ENCODE measurements at regions not wholly inside any gene's neighbourhood (a gene's known extent, or its start where the extent isn't known, plus 50 kb on each side); places are given as distances from the start of the nearest gene placed in this dataset.
A peak's percentile ranks its signal among the peaks of the same experiment; 100 is the strongest.

DNA sequence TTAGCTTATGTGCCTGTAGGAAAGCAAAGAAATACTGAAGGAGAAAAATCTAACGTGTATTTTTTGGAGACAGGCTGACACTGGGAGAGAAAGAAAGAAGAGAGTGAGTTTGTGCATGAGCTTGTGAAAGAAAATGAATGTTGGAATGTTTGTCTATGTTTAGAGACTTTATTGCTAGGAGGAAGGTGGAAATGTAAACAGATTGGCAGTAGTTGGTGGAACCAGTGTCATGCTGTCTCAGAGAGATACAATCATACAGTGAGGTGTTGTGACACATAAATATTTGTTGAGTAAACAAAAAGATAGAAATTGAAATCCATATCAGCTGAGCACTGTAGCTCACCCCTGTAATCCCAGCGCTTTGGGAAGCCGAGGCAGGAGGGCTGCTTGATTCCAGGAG is 222.2 kb upstream of the MEIS1 start (continued):
- TF ChIP-seq, protein P1, sequence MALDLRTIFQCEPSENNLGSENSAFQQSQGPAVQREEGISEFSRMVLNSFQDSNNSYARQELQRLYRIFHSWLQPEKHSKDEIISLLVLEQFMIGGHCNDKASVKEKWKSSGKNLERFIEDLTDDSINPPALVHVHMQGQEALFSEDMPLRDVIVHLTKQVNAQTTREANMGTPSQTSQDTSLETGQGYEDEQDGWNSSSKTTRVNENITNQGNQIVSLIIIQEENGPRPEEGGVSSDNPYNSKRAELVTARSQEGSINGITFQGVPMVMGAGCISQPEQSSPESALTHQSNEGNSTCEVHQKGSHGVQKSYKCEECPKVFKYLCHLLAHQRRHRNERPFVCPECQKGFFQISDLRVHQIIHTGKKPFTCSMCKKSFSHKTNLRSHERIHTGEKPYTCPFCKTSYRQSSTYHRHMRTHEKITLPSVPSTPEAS (tag by site-specific recombination; IDR thresholded peaks at IDR 0.05) = no peak
- TF ChIP-seq ZNF140 (tag by site-specific recombination; IDR thresholded peaks at IDR 0.05) (no peak), ZNF768 (tag by site-specific recombination; IDR thresholded peaks at IDR 0.05) (no peak), ZEB2 (tag by site-specific recombination; IDR thresholded peaks at IDR 0.05) (no peak), ZBTB1 (tag by site-specific recombination; IDR thresholded peaks at IDR 0.05) (no peak), ZNF138 (tag by site-specific recombination; IDR thresholded peaks at IDR 0.05; ENCODE audit: borderline replicate concordance) (no peak)

DNA sequence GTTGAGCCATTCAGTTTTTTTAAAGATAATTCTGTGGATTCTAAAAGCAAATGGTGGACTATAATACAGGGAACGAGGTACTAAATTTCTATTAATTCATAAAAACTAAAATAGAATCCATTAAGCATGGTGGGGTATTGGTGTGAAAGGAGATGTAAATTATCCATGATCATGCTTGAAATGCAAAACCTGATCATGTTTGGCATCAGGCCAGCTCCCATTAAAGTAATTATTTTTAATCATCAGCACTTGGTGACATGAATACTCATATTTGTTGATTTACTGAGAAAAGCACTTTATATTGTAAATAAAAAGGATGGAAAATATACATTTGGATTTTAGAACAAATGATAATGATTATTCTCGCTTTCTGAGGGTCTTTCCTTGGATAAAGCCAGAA is 232.3 kb upstream of the MEIS1 start:
- Histone ChIP-seq H3K9me3 (ENCODE audit: control insufficient read depth, insufficient read depth, low read depth, low read length) (no peaks in the 10 kb centered on the region), H3K36me3 (ENCODE audit: control insufficient read depth in 2 of 2, insufficient read depth in 1 of 2, low read length in 2 of 2) (no peaks in the 10 kb centered on the region), H3K4me1 (ENCODE audit: control insufficient read depth, insufficient read depth, low read length) (no peaks in the 10 kb centered on the region), H3K4me3 (ENCODE audit: low read depth, low read length) (no peak overlapping the region), H3K27ac (ENCODE audit: extremely low read depth, low read depth, low read length) (no peak overlapping the region)
- no peak for TF ChIP-seq ZNF677 (tag by site-specific recombination; IDR thresholded peaks at IDR 0.05)
- ChIA-PET CTCF (interaction anchor here (0.7 kb wide), 1 partner anchor 49 kb away, joined by 3 read pairs; no protein-coding TSS in a partner anchor), POLR2A (no interaction called here)

DNA sequence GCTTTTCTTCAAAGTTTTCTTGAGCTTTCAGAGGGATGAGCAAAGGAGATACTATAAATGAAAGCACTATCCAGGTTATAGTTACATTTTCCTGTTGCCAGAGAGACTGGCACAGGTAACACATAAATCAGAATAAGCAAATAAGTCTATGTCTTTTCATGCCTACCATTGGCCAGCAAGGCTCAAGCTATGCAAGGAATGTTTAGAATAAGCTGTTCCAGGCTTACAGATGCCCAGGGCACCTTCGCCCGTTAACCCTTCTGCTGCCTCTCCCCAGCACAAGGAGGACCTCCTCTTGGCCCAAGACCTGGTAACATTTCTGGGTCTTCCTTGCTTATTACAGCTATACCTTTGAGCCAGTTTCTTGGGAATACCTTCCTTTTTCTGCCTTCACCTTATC is 233.7 kb upstream of the MEIS1 start:
- no peak overlapping the region for H3K27ac ChIP-seq (ENCODE audit: extremely low read depth, low read depth, low read length)
- H3K4me3 ChIP-seq (ENCODE audit: low read depth, low read length) = no peak overlapping the region
- H3K9me3 ChIP-seq (ENCODE audit: control insufficient read depth, insufficient read depth, low read depth, low read length) = no peaks in the 10 kb centered on the region
- ChIA-PET CTCF (no interaction called here), POLR2A (no interaction called here)
- no peaks in the 10 kb centered on the region for H3K4me1 ChIP-seq (ENCODE audit: control insufficient read depth, insufficient read depth, low read length)
- TF ChIP-seq SP3 (tag by site-specific recombination; IDR thresholded peaks at IDR 0.05) (no peak), MYNN (tag by site-specific recombination; IDR thresholded peaks at IDR 0.05; ENCODE audit: borderline replicate concordance) (no peak), ZNF202 (tag by site-specific recombination; IDR thresholded peaks at IDR 0.05; ENCODE audit: borderline replicate concordance) (no peak), ZFP69B (tag by site-specific recombination; IDR thresholded peaks at IDR 0.05) (no peak), ZNF629 (tag by site-specific recombination; IDR thresholded peaks at IDR 0.05) (no peak), ZNF571 (tag by site-specific recombination; IDR thresholded peaks at IDR 0.05) (no peak), WT1 (tag by site-specific recombination; IDR thresholded peaks at IDR 0.05) (no peak)
- TF ChIP-seq, protein P2, sequence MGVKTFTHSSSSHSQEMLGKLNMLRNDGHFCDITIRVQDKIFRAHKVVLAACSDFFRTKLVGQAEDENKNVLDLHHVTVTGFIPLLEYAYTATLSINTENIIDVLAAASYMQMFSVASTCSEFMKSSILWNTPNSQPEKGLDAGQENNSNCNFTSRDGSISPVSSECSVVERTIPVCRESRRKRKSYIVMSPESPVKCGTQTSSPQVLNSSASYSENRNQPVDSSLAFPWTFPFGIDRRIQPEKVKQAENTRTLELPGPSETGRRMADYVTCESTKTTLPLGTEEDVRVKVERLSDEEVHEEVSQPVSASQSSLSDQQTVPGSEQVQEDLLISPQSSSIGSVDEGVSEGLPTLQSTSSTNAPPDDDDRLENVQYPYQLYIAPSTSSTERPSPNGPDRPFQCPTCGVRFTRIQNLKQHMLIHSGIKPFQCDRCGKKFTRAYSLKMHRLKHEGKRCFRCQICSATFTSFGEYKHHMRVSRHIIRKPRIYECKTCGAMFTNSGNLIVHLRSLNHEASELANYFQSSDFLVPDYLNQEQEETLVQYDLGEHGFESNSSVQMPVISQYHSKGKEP (tag by site-specific recombination; IDR thresholded peaks at IDR 0.05) = no peak
- TF ChIP-seq, protein P3, sequence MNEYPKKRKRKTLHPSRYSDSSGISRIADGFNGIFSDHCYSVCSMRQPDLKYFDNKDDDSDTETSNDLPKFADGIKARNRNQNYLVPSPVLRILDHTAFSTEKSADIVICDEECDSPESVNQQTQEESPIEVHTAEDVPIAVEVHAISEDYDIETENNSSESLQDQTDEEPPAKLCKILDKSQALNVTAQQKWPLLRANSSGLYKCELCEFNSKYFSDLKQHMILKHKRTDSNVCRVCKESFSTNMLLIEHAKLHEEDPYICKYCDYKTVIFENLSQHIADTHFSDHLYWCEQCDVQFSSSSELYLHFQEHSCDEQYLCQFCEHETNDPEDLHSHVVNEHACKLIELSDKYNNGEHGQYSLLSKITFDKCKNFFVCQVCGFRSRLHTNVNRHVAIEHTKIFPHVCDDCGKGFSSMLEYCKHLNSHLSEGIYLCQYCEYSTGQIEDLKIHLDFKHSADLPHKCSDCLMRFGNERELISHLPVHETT (tag by site-specific recombination; IDR thresholded peaks at IDR 0.05) = no peak
- no peaks in the 10 kb centered on the region for H3K36me3 ChIP-seq (ENCODE audit: control insufficient read depth in 2 of 2, insufficient read depth in 1 of 2, low read length in 2 of 2)

DNA sequence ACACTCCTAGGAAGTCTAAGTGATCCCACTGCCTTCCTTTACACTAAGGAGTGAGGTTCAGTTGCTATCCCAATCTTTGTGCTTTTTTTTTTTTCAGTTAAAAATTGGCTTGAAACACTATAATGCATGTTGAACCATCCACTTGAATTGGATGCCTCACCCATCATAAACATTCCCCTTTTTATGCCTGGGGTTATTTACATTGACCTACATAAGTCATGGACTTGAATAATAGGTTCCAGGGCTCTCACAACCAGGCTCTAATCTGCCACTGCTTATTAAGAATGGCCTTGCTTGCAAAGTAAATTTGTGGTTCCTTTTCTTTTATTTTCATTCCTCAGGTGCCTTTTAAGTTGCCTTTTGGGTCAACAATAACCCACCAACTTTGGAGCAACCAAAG is 236.1 kb upstream of the MEIS1 start:
- ChIA-PET CTCF (no interaction called here), POLR2A (no interaction called here)
- no peak overlapping the region for H3K4me3 ChIP-seq (ENCODE audit: low read depth, low read length)

More for the DNA sequence above, 236.1 kb upstream of the MEIS1 start:
- H3K4me1 ChIP-seq (ENCODE audit: control insufficient read depth, insufficient read depth, low read length) = no peaks in the 10 kb centered on the region
- H3K36me3 ChIP-seq (ENCODE audit: control insufficient read depth in 2 of 2, insufficient read depth in 1 of 2, low read length in 2 of 2) = no peaks in the 10 kb centered on the region
- H3K9me3 ChIP-seq (ENCODE audit: control insufficient read depth, insufficient read depth, low read depth, low read length) = no peaks in the 10 kb centered on the region
- no peak for TF ChIP-seq GLIS1 (tag by site-specific recombination; IDR thresholded peaks at IDR 0.05)
- TF ChIP-seq, protein P4, sequence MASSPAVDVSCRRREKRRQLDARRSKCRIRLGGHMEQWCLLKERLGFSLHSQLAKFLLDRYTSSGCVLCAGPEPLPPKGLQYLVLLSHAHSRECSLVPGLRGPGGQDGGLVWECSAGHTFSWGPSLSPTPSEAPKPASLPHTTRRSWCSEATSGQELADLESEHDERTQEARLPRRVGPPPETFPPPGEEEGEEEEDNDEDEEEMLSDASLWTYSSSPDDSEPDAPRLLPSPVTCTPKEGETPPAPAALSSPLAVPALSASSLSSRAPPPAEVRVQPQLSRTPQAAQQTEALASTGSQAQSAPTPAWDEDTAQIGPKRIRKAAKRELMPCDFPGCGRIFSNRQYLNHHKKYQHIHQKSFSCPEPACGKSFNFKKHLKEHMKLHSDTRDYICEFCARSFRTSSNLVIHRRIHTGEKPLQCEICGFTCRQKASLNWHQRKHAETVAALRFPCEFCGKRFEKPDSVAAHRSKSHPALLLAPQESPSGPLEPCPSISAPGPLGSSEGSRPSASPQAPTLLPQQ (tag by site-specific recombination; IDR thresholded peaks at IDR 0.05) = peak; percentile 54; the same call in 1 of the 2 replicates
- no peak for TF ChIP-seq SP3 (tag by site-specific recombination; IDR thresholded peaks at IDR 0.05)
- no peak for TF ChIP-seq KLF10 (tag by site-specific recombination; IDR thresholded peaks at IDR 0.05)
- TF ChIP-seq FEZF1 (tag by site-specific recombination; IDR thresholded peaks at IDR 0.05) = peak; percentile 43; the same call in 1 of the 2 replicates
- TF ChIP-seq ZNF521 (tag by site-specific recombination; IDR thresholded peaks at IDR 0.05) = no peak
- TF ChIP-seq ZNF146 (tag by site-specific recombination; IDR thresholded peaks at IDR 0.05) = no peak
- no peak overlapping the region for H3K27ac ChIP-seq (ENCODE audit: extremely low read depth, low read depth, low read length)
